Liver (tissue), 3 donors: ENCODE measurements at regions not wholly inside any gene's neighbourhood (a gene's known extent, or its start where the extent isn't known, plus 50 kb on each side); places are given as distances from the start of the nearest gene placed in this dataset.

Experiments used
- CTCF ChIP-seq: fragments of 150-350 bp; IDR thresholded peaks from 2 replicates; pipeline ENCODE4 v1.5.1; 2017; ENCODE audit warnings: improper control_type of control experiment, low read depth, low read length; ENCODE audit not compliant: missing input control
- JUND ChIP-seq, 2 donors: IDR thresholded peaks; 2 replicates each; pipeline ENCODE4 v1.6.1; 2016; ENCODE audit warnings: antibody characterized with exemption in 2 of 2
- donor health status: healthy.
- donor health status: healthy.

- TF ChIP-seq CTCF = no peak
- no peak for TF ChIP-seq JUND (IDR thresholded peaks at IDR 0.05)
Observed at GRCh38 chr7:37516664-37517063, 68.0 kb upstream of the ELMO1 start.
